HFFc6 (cell line): ENCODE measurements at regions not wholly inside any gene's neighbourhood (a gene's known extent, or its start where the extent isn't known, plus 50 kb on each side); places are given as distances from the start of the nearest gene placed in this dataset.
"Not testable (repeated sequence)": the region's sequence is repeated elsewhere in the genome, so short reads cannot be mapped to it uniquely, and the experiment has no call there.

ENCODE experiments used
- DNase-seq: peaks from one replicate; pipeline ENCODE4 v3.0.0-alpha.2; 2018
- H3K27ac Mint-ChIP-seq: 2 replicates; pipeline ENCODE4 v1.8.0; 2020; ENCODE audit warnings: mild to moderate bottlenecking, mixed read lengths
- H3K27me3 Mint-ChIP-seq: 2 replicates; pipeline ENCODE4 v1.8.0; 2021; ENCODE audit warnings: mild to moderate bottlenecking, moderate library complexity, mixed read lengths; ENCODE audit not compliant: insufficient read depth
- H3K36me3 Mint-ChIP-seq: 2 replicates; pipeline ENCODE4 v1.8.0; 2021; ENCODE audit warnings: low read depth, mixed read lengths
- H3K4me1 Mint-ChIP-seq: 2 replicates; pipeline ENCODE4 v1.8.0; 2020; ENCODE audit warnings: low read depth, mixed read lengths
- H3K4me3 Mint-ChIP-seq: 2 replicates; pipeline ENCODE4 v1.8.0; 2020; ENCODE audit warnings: mild to moderate bottlenecking, moderate library complexity, mixed read lengths
- H3K9me3 Mint-ChIP-seq: 2 replicates; pipeline ENCODE4 v1.8.0; 2020; ENCODE audit warnings: mild to moderate bottlenecking, mixed read lengths
- CTCF ChIP-seq: fragments of 200-600 bp; sonication (generic); IDR thresholded peaks from 2 replicates; pipeline ENCODE4 v1.5.0; 2021; ENCODE audit warnings: antibody characterized with exemption, mild to moderate bottlenecking

- H3K36me3 Mint-ChIP-seq: no peaks in the 10 kb centered on the region
- TF ChIP-seq CTCF: peak; percentile 90
- DNase-seq: peak; percentile 12
- no peaks in the 10 kb centered on the region for H3K4me1 Mint-ChIP-seq
- no peaks in the 10 kb centered on the region for H3K9me3 Mint-ChIP-seq
- no peak overlapping the region for H3K4me3 Mint-ChIP-seq
- H3K27ac Mint-ChIP-seq: no peak overlapping the region
- H3K27me3 Mint-ChIP-seq: peaks cover 29% of the 10 kb centered on the region
These were observed 77.9 kb upstream of the TOP3B start for GRCh38 chr22:22060200-22061084.

DNA sequence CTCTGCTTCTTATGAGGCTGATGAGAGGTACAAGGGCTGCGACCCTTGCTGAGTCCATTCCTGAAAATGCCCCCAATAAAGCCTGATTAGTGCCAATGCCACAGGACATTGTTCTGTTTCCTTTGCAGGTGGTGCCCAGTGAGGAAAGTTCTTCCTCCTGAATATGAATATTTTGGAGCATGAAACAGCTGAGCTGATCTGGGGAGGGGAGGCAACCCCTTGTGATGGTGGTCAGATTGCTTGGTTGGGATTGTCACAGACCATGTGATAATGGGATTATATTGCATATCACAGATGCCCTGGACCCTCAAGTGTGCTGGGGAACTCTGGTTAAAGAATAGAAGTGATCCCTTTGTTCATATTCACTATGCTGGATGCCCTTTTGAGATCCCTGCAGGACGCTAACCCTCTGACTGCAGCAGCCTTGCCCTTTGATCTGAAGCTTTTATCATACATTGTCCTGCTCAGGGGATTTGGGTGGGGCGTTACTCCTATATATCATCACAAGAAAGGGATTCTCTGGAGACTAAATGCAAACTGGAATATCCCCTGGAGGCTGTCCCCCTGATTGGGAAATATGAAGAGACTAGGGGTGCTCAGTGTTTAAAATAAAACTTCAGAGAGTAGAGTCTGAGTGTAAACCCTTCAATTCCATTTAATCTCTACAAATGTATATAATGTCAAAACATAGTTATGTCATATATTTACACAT, 76.9 kb upstream of the TOP3B start:
- DNase-seq: no peak
- H3K9me3 Mint-ChIP-seq: no peaks in the 10 kb centered on the region
- no peak overlapping the region for H3K27ac Mint-ChIP-seq
- H3K36me3 Mint-ChIP-seq: no peaks in the 10 kb centered on the region
- H3K4me3 Mint-ChIP-seq: no peak overlapping the region
- no peaks in the 10 kb centered on the region for H3K4me1 Mint-ChIP-seq
- H3K27me3 Mint-ChIP-seq: peaks cover 30% of the 10 kb centered on the region
- TF ChIP-seq CTCF: no peak

DNA sequence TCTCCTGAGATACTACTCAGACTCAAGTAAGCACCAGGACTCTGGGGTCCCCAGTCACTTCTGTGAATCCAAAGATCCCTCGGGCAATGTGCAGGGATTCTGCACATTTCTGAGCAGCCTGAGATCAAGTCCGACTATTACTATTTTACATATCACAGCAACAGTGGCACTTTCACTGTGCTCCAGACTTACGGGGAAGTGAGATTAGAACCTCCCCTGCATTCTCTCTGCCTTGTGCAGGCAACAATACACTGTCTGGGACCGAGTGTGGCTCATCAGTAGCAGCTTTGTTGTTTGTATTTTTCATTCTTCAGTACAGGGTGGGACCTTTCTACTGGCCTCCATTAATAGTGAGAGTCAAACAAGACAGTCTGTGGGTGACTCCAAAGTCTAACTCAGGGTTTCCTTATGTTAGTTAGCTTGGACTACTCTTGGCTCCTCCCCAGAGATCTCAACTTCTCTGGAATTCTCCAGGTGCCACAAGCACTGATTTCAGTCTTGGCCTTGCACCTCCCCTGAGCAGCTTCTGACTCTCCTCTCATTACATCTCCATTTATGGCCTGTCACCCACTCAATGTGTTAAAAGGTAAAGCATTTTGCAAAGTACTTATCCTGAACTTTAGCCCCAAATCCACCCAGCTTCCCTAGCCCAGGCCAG, 76.2 kb upstream of the TOP3B start:
- H3K27ac Mint-ChIP-seq: no peak overlapping the region

DNA sequence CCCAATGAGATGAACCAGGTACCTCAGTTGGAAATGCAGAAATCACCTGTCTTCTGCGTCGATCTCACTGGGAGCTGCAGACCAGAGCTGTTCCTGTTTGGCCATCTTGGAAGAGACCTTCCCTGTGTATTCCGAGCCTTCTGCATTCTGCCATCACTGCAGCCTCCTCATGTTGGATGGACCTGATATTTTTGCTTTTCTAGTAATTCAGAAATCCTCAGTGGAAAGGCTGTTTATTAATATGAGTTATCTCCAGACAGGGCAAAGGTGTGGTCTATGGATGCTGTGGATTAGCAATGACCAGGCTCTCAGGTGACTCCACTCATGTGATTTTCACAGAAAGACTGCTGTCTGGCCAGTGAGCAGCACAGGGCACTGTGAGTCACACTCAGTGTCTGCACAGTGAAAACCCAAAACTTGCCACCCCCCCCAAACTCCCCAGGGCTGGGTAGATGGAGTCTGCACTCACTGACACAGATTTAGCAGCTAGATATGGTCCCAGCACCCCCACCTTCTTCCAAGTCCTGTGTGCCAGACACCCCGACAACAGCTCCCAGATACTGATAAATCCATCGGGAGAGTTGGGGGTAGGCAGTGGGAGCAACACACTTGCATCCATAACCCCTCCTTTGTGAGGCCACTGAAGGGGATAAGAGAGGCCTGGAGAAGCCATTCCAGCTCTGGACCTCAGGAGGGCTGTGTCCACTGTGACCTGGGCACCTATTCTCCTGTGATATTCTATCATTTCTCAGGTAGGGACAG, 75.2 kb upstream of the TOP3B start:
- Mint-ChIP-seq H3K9me3 (no peaks in the 10 kb centered on the region; the same call in 1 of the 2 replicates), H3K4me3 (no peak overlapping the region), H3K27me3 (peaks cover 36% of the 10 kb centered on the region), H3K4me1 (no peaks in the 10 kb centered on the region), H3K36me3 (no peaks in the 10 kb centered on the region), H3K27ac (no peak overlapping the region)
- DNase-seq: no peak
- no peak for TF ChIP-seq CTCF

More for the DNA sequence above, 76.2 kb upstream of the TOP3B start:
- Mint-ChIP-seq H3K36me3 (no peaks in the 10 kb centered on the region), H3K9me3 (no peaks in the 10 kb centered on the region), H3K27me3 (peaks cover 32% of the 10 kb centered on the region), H3K4me1 (no peaks in the 10 kb centered on the region), H3K4me3 (no peak overlapping the region)
- TF ChIP-seq CTCF: no peak
- no peak for DNase-seq

GRCh38 chr22:22056809-22057594, 74.4 kb upstream of the TOP3B start:
- not testable (repeated sequence) for H3K4me1 Mint-ChIP-seq, H3K9me3 Mint-ChIP-seq, H3K4me3 Mint-ChIP-seq, H3K27ac Mint-ChIP-seq, DNase-seq, H3K36me3 Mint-ChIP-seq
- H3K27me3 Mint-ChIP-seq: peaks cover 36% of the 10 kb centered on the region

DNA sequence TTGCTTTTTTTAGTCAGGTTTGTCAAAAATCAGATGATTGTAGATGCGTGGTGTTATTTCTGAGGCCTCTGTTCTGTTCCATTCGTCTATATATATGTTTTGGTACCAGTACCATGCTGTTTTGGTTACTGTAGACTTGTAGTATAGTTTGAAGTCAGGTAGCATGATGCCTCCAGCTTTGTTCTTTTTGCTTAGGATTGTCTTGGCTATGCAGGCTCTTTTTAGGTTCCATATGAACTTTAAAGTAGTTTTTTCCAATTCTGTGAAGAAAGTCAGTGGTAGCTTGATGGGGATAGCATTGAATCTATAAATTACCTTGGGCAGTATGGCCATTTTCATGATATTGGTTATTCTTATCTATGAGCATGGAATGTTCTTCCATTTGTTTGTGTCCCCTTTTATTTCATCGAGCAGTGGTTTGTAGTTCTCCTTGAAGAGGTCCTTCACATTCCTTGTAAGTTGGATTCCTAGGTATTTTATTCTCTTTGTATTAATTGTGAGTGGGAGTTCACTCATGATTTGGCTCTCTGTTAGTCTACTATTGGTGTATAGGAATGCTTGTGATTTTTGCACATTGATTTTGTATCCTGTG, 70.1 kb upstream of the TOP3B start:
- H3K4me3 Mint-ChIP-seq, H3K9me3 Mint-ChIP-seq, H3K27ac Mint-ChIP-seq, H3K4me1 Mint-ChIP-seq, H3K36me3 Mint-ChIP-seq, DNase-seq: not testable (repeated sequence)
- H3K27me3 Mint-ChIP-seq: peaks cover 30% of the 10 kb centered on the region

GRCh38 chr22:22051032-22051431, 68.4 kb upstream of the TOP3B start:
- not testable (repeated sequence) for H3K36me3 Mint-ChIP-seq, DNase-seq, H3K9me3 Mint-ChIP-seq, H3K4me3 Mint-ChIP-seq, H3K27ac Mint-ChIP-seq, H3K4me1 Mint-ChIP-seq
- H3K27me3 Mint-ChIP-seq: peaks cover 37% of the 10 kb centered on the region
